Heart right ventricle (tissue), 16 donors: ENCODE measurements at regions not wholly inside any gene's neighbourhood (a gene's known extent, or its start where the extent isn't known, plus 50 kb on each side); places are given as distances from the start of the nearest gene placed in this dataset.

ENCODE experiments used
- ATAC-seq, 8 donors: fragments of 200-7000 bp; cut with Tn5 transposase; one replicate each; pipeline ENCODE4 v1.9.1; 2020; ENCODE audit warnings: mild to moderate bottlenecking in 8 of 8, moderate library complexity in 8 of 8, moderate number of reproducible peaks in 1 of 8
- DNase-seq, 2 donors: peaks; one replicate each; pipeline ENCODE4 v3.0.0-alpha.2; 2020
- H3K27ac ChIP-seq, 10 donors: fragments of 200-600 bp; sonication (generic) in 2 of 10; one replicate each; pipeline versions ENCODE4 v1.5.0 to v1.8.0; 2020 to 2022; ENCODE audit warnings: mild to moderate bottlenecking in 3 of 10
- H3K27me3 ChIP-seq, 7 donors: fragments of 200-600 bp; one replicate each; pipeline ENCODE4 v1.8.0; 2021 to 2022; ENCODE audit warnings: mild to moderate bottlenecking in 2 of 7
- H3K36me3 ChIP-seq, 9 donors: fragments of 200-600 bp; sonication (generic) in 1 of 9; one replicate each; pipeline versions ENCODE4 v1.5.0 to v1.8.0; 2020 to 2022; ENCODE audit warnings: mild to moderate bottlenecking in 2 of 9
- H3K4me1 ChIP-seq, 9 donors: fragments of 200-600 bp; sonication (generic) in 1 of 9; one replicate each; pipeline versions ENCODE4 v1.5.0 to v1.8.0; 2020 to 2022; ENCODE audit warnings: mild to moderate bottlenecking in 4 of 9
- H3K4me3 ChIP-seq, 10 donors: fragments of 200-600 bp; sonication (generic) in 2 of 10; one replicate each; pipeline versions ENCODE4 v1.5.0 to v1.8.0; 2020 to 2022; ENCODE audit warnings: mild to moderate bottlenecking in 7 of 10, moderate library complexity in 2 of 10
- H3K9me3 ChIP-seq, 11 donors: fragments of 200-600 bp in 10 of 11; sonication (generic) in 2 of 11; one replicate each; pipeline versions ENCODE4 v1.5.0 to v1.8.0; 2013 to 2022; ENCODE audit warnings: mild to moderate bottlenecking in 2 of 11, control low read depth in 1 of 11, moderate library complexity in 1 of 11
- WGBS, 2 donors: extraction: QIAGEN DNeasy Blood & Tissue Kit; methylation state at CpG; one replicate each; pipeline ENCODE4 v1.1.7; 2013; ENCODE audit warnings: inconsistent platforms in 1 of 2; 5-methylcytosine and 5-hydroxymethylcytosine counted together
- intact Hi-C, 10 donors: fragments of 100-400 bp; cut with DNase I; formaldehyde crosslinking; loops; one replicate each; pipeline versions ENCODE4 v1.11.1 to v1.14.2; 2022
- TF ChIP-seq, protein P1 (sequence below), 9 donors: fragments of 200-600 bp; sonication (generic) in 2 of 9; IDR thresholded peaks; one replicate each; pipeline versions ENCODE4 v1.5.0 to v1.8.0; 2021 to 2022; ENCODE audit warnings: antibody characterized with exemption in 9 of 9, mild to moderate bottlenecking in 5 of 9, moderate library complexity in 1 of 9
- donor health status: Arrhythmogenic right ventricular cardiomyopathy.
- donor health status: ischemic (EF 13 %, LVEDD 7.1; RV severe dilation, severe dysfunction).
- donor health status: healthy with polysubstance abuse.
- donor health status: DM: no; HTN: yes; CAD: no.
- donor health status: DM: no; HTN: no; CAD: no.
- donor health status: ischemic (EF 25% LVEDD 6.9; RV normal size, moderate dysfunction).
- donor health status: ischemic (EF 25% LVEDD 5.7; RV mildly dilated, moderate dysfunction).
- donor health status: healthy.
- donor health status: DM: yes; HTN: yes; CAD: no.
- donor health status: Ischemic cardiomyopathy.
- donor health status: ischemic (EF 35%, LVEDD 5.7; RV mildly dilated, moderate dysfunction).
- donor health status: nonischemic (EF 11% LVEDD 7.7; RV severe dilation, severe dysfunction).
- donor health status: DM: yes; HTN: yes; CAD: no.
- donor health status: PGD.
- donor health status: ischemic (EF 29% LVEDD 5.4; RV normal size, mild dysfunction).
- donor health status: nonischemic (EF 23%, LVEDD 6.1; RV moderate dilation, normal function).

DNA sequence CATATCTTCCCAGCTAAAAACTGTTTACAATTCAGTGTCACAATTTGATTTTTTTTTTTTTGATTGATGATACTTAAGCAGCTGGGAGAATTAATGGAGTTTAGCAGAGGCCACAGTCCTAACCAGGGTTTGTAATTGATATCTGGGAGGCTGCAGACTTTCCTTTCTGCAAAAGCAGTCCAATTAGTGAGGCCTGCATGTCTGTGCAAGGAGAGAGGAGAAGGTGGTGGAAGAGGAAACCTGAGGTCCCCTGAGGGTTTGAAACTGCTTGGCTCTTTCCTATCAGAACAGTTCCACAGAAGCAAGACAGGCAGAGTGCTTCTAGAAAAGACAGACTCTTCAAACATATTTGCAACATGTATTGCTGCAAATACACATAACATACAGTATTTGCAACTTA lies 160.8 kb upstream of the KRR1 start:
- intact Hi-C loops, result no loop called here
- Histone ChIP-seq H3K27me3 (no peaks in the 10 kb centered on the region), H3K9me3 (no peaks in the 10 kb centered on the region), H3K4me3 (no peak overlapping the region), H3K4me1 (peaks cover 0 to under 1% (median 0%) of the 10 kb centered on the region in 9 donors), H3K27ac (no peak overlapping the region), H3K36me3 (no peaks in the 10 kb centered on the region)
- TF ChIP-seq, protein P1, sequence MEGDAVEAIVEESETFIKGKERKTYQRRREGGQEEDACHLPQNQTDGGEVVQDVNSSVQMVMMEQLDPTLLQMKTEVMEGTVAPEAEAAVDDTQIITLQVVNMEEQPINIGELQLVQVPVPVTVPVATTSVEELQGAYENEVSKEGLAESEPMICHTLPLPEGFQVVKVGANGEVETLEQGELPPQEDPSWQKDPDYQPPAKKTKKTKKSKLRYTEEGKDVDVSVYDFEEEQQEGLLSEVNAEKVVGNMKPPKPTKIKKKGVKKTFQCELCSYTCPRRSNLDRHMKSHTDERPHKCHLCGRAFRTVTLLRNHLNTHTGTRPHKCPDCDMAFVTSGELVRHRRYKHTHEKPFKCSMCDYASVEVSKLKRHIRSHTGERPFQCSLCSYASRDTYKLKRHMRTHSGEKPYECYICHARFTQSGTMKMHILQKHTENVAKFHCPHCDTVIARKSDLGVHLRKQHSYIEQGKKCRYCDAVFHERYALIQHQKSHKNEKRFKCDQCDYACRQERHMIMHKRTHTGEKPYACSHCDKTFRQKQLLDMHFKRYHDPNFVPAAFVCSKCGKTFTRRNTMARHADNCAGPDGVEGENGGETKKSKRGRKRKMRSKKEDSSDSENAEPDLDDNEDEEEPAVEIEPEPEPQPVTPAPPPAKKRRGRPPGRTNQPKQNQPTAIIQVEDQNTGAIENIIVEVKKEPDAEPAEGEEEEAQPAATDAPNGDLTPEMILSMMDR (IDR thresholded peaks at IDR 0.05), result no peak
- DNase-seq, result no peak
- ATAC-seq, result no peak

DNA sequence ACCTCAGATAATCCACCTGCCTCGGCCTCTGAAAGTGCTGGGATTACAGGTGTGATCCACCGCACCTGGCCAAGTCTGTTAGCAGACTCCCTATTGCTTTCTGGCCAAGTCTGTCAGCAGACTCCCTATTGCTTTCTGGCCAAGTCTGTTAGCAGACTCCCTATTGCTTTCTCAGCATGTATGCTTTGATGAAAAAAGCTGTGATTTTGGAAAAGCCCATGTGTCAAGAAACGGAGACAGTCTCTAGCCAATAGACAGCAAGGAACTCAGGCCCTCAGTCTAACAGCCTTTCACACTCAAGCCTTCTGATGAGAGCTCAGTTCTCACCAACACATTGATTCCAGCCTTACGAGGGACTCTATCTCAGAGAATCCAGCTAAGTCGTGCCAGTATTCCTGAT lies 158.8 kb upstream of the KRR1 start:
- TF ChIP-seq, protein P1 (IDR thresholded peaks at IDR 0.05), result no peak
- 74 to 75% methylated on average over 5 of the region's 5 CpGs for WGBS, 2 donors
- Histone ChIP-seq H3K27me3 (no peaks in the 10 kb centered on the region), H3K4me1 (peaks cover 0 to 11% (median 3%) of the 10 kb centered on the region in 9 donors), H3K36me3 (no peaks in the 10 kb centered on the region), H3K4me3 (no peak overlapping the region), H3K27ac (no peak overlapping the region), H3K9me3 (no peaks in the 10 kb centered on the region)
- no peak for ATAC-seq
- intact Hi-C loops, result no loop called here
- DNase-seq, result no peak

DNA sequence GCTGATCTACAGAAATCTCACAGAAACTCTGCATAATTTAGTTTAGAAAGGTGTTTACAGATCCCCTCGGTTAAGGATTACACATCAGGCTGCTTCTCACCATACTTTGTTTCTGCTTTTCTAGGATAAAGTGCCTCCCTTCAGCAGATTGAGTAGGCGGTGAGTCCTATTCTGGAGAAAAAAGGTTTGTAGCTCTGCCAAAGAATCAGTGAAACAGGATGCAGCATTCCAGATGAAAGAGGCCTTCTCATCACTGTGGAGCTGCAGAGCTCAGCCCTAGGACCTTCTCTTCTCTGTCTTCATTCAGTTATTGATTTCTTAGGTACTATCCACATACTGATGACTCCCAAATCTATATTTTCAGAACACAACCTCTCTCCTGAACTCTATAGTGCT lies 155.5 kb upstream of the KRR1 start:
- Histone ChIP-seq H3K36me3 (no peaks in the 10 kb centered on the region), H3K4me1 (peaks cover 0 to 13% (median 3%) of the 10 kb centered on the region in 9 donors), H3K4me3 (no peak overlapping the region), H3K27me3 (no peaks in the 10 kb centered on the region), H3K27ac (peak overlapping the region in 1 of 10 donors; percentile 23), H3K9me3 (no peaks in the 10 kb centered on the region)
- 45 to 58% methylated on average over 2 of the region's 2 CpGs for WGBS, 2 donors
- ATAC-seq, result peak in 4 of 8 donors; percentile 27 to 77 (median 46)
- intact Hi-C loops, result no loop called here
- TF ChIP-seq, protein P1 (IDR thresholded peaks at IDR 0.05), result no peak
- DNase-seq, result no peak

DNA sequence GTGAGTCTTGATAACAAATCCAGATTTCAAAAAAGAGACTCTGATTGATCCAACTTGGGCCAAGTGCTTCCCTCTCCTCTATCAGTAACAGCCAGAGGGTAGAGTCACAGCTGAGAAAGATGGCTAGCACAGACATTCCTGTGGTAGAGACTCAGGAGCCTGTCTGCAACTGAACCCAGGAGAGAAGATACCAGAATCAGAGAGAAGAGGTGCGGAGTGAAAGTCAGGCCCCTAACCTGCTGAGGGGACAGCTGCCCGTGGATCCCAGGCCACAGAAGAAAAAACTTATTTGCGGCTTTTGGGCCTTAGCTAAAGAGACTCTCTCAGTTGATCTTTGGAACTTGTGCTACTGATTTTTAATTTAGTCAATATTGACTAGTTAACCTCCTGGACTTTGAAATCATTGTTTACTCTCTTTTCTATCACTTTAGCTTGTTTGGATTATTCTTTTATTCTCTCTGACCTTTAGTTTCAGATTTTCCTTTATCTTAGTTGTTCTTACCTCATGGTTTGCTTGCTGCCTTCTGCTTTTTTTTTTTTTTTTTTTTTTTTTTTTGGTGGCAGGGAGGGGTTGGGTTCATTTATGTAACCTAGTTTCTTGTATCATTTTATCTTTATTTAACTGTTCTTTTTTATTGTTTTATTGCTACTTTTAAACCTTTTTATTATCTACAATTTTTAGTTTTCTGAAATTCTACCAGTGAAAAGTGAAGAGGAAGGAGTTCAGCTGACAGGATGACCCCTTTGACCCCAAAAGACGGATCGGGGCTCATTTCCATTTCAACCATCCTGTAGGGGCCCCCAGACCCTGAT lies 154.9 kb upstream of the KRR1 start:
- ATAC-seq (no peak), DNase-seq (no peak)
- no peaks in the 10 kb centered on the region for H3K36me3 ChIP-seq
- no peaks in the 10 kb centered on the region for H3K27me3 ChIP-seq
- H3K27ac ChIP-seq, result peak overlapping the region in 1 of 10 donors; percentile 23
- intact Hi-C loops, result no loop called here
- peaks cover 0 to 13% (median 3%) of the 10 kb centered on the region in 9 donors for H3K4me1 ChIP-seq
- 73 to 74% methylated on average over 5 of the region's 5 CpGs for WGBS, 2 donors
- H3K9me3 ChIP-seq, result no peaks in the 10 kb centered on the region
- TF ChIP-seq, protein P1 (IDR thresholded peaks at IDR 0.05), result no peak
- H3K4me3 ChIP-seq, result no peak overlapping the region
